HG02623 (cell line): ENCODE measurements at regions not wholly inside any gene's neighbourhood (a gene's known extent, or its start where the extent isn't known, plus 50 kb on each side); places are given as distances from the start of the nearest gene placed in this dataset.
"Not testable (repeated sequence)": the region's sequence is repeated elsewhere in the genome, so short reads cannot be mapped to it uniquely, and the experiment has no call there.

Experiments used
- ATAC-seq: cut with Tn5 transposase; IDR thresholded peaks from one replicate; pipeline ENCODE4 v1.9.1; 2021; ENCODE audit warnings: moderate library complexity; ENCODE audit not compliant: unreplicated experiment

GRCh38 chr3:35413483-35413882, 225.8 kb upstream of the ARPP21 start:
- ATAC-seq: no peak

GRCh38 chr3:35417080-35417479, 222.2 kb upstream of the ARPP21 start:
- ATAC-seq: no peak

- no peak for ATAC-seq
Measured at GRCh38 chr3:35422101-35422500, 217.2 kb upstream of the ARPP21 start.

GRCh38 chr3:35422836-35423601, 216.3 kb upstream of the ARPP21 start:
- no peak for ATAC-seq

- no peak for ATAC-seq
Measured at GRCh38 chr3:35426366-35426958, 212.9 kb upstream of the ARPP21 start.

GRCh38 chr3:35437381-35437780, 201.9 kb upstream of the ARPP21 start:
- no peak for ATAC-seq

GRCh38 chr3:35438101-35438500, 201.2 kb upstream of the ARPP21 start:
- no peak for ATAC-seq

- ATAC-seq: no peak
Measured at GRCh38 chr3:35439663-35440062, 199.7 kb upstream of the ARPP21 start.

- no peak for ATAC-seq
Measured at GRCh38 chr3:35440826-35441225, 198.5 kb upstream of the ARPP21 start.

- ATAC-seq: no peak
Measured at GRCh38 chr3:35446896-35447295, 192.4 kb upstream of the ARPP21 start.

GRCh38 chr3:35448121-35448520, 191.2 kb upstream of the ARPP21 start:
- no peak for ATAC-seq

- ATAC-seq: no peak
Measured at GRCh38 chr3:35448681-35449080, 190.6 kb upstream of the ARPP21 start.

- not testable (repeated sequence) for ATAC-seq
Measured at GRCh38 chr3:35454819-35455218, 184.5 kb upstream of the ARPP21 start.

GRCh38 chr3:35473956-35474355, 165.4 kb upstream of the ARPP21 start:
- no peak for ATAC-seq

GRCh38 chr3:35482566-35482965, 156.8 kb upstream of the ARPP21 start:
- not testable (repeated sequence) for ATAC-seq

GRCh38 chr3:35483131-35483530, 156.2 kb upstream of the ARPP21 start:
- ATAC-seq: no peak

- ATAC-seq: no peak
Measured at GRCh38 chr3:35484929-35485530, 154.3 kb upstream of the ARPP21 start.

GRCh38 chr3:35486295-35486694, 153.0 kb upstream of the ARPP21 start:
- ATAC-seq: no peak

GRCh38 chr3:35487376-35487775, 151.9 kb upstream of the ARPP21 start:
- no peak for ATAC-seq

- no peak for ATAC-seq
Measured at GRCh38 chr3:35488526-35488925, 150.8 kb upstream of the ARPP21 start.

- no peak for ATAC-seq
Measured at GRCh38 chr3:35492841-35493240, 146.5 kb upstream of the ARPP21 start.

GRCh38 chr3:35498506-35499210, 140.7 kb upstream of the ARPP21 start:
- ATAC-seq: no peak
